ENCODE measurements at regions not wholly inside any gene's neighbourhood (a gene's known extent, or its start where the extent isn't known, plus 50 kb on each side); places are given as distances from the start of the nearest gene placed in this dataset.

DNA sequence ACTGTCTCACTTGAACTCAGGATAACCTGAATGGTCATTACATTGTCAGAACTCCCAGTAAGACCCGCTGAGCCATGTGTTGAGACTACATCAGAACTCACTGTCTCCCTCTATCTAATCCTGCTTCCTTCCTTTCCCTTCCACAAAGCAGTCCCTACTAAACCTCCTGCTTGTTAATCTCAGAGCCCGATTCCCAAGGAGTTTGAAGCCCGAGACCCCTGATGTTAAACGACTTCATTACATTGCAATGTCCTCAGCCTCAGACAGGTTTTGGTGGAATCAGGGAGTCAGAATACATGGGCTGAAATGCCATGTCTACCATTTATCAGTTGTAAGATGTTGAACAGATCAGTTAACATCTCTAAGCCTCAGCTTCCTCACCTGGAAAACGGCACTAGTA, 682.4 kb downstream of the ADGRL2 start:
- no peak overlapping the region for H3K27ac Mint-ChIP-seq
- H3K4me1 Mint-ChIP-seq (ENCODE audit: low read depth) = no peaks in the 10 kb centered on the region
- intact Hi-C loops (cut with micrococcal nuclease) = no loop called here
- no peaks in the 10 kb centered on the region for H3K27me3 Mint-ChIP-seq (ENCODE audit: low read depth)
- DNase-seq (ENCODE audit: low spot score) = no peak
- no peaks in the 10 kb centered on the region for H3K9me3 Mint-ChIP-seq
- H3K36me3 Mint-ChIP-seq (ENCODE audit: low read depth) = no peaks in the 10 kb centered on the region
- no peak overlapping the region for H3K4me3 Mint-ChIP-seq (ENCODE audit: low read depth)

DNA sequence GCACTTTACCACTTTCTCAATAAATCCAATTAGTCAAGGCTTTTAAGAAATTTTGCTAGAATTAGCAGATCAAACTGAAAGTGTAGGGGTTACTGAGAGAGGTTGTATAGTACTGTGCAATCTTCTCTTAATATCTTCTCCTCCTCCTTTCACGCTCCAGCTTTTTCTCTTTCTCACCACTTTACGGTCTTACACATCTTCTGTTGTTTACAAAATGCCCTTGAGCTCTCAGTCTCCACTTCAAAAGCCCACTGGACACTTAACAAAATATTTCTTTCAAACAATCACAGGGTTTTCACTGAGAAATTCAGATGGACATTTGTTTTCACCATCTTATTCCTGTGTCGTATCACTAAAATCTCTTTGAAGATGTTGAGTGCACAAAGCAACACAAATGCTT, 678.2 kb downstream of the ADGRL2 start:
- intact Hi-C loops (cut with micrococcal nuclease) = no loop called here
- H3K9me3 Mint-ChIP-seq = no peaks in the 10 kb centered on the region
- no peaks in the 10 kb centered on the region for H3K36me3 Mint-ChIP-seq (ENCODE audit: low read depth)
- no peak for DNase-seq (ENCODE audit: low spot score)
- H3K4me3 Mint-ChIP-seq (ENCODE audit: low read depth) = no peak overlapping the region
- no peaks in the 10 kb centered on the region for H3K4me1 Mint-ChIP-seq (ENCODE audit: low read depth)
- no peaks in the 10 kb centered on the region for H3K27me3 Mint-ChIP-seq (ENCODE audit: low read depth)
- H3K27ac Mint-ChIP-seq = no peak overlapping the region

DNA sequence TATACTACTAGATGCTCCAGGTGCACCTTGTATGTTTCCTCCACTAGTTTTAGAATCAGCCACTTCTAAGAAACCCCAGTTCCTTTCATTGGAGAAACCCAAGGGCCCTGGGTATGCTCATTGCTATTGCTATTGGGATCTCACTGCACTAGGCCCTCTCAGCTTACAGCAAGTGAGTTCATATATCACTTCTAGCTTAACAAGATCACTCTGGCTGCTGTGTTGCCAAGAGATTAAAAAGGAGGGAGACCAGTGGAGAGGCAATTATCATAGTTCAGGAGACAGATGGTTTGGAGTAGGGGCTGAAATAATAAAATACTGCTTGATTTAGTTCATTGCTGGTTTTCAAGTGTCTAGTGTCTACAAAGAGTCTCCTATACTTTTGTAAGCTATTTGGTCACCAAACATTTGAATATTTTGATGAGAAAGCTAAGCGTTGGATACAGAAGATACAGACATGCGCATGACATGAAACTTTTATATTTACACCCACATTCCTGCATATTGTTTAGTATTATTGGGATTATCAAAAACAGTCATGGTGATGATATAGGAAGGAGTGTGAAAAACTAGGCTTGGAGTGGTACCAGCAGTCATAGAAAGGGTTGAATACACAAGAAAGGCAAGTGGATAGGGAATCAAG, 671.9 kb downstream of the ADGRL2 start:
- H3K4me3 Mint-ChIP-seq (ENCODE audit: low read depth) = no peak overlapping the region
- intact Hi-C loops (cut with micrococcal nuclease) = no loop called here
- H3K27me3 Mint-ChIP-seq (ENCODE audit: low read depth) = no peaks in the 10 kb centered on the region
- no peaks in the 10 kb centered on the region for H3K4me1 Mint-ChIP-seq (ENCODE audit: low read depth)
- no peaks in the 10 kb centered on the region for H3K9me3 Mint-ChIP-seq
- H3K27ac Mint-ChIP-seq = no peak overlapping the region
- DNase-seq (ENCODE audit: low spot score) = no peak
- no peaks in the 10 kb centered on the region for H3K36me3 Mint-ChIP-seq (ENCODE audit: low read depth)

DNA sequence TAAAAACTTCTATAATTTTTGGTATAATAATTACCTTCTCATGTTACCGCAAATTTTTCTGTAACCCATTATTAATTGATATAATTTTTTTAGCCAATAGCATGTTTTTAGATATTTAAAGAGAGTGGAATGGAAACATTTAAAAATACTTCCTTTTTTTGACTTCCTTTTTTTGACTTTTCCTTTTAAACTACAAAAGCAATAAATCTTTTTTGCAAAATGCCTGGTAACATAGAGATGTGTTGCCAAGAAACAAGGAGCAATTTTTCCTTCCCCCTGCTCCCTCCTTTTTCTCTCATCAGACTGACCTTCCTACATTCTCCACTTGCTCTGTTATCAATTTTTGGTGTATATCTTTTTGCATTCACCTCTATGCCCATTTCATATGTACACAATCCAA, 666.2 kb downstream of the ADGRL2 start:
- Mint-ChIP-seq H3K27ac (no peak overlapping the region), H3K27me3 (ENCODE audit: low read depth) (no peaks in the 10 kb centered on the region), H3K4me3 (ENCODE audit: low read depth) (no peak overlapping the region), H3K36me3 (ENCODE audit: low read depth) (no peaks in the 10 kb centered on the region), H3K9me3 (no peaks in the 10 kb centered on the region), H3K4me1 (ENCODE audit: low read depth) (no peaks in the 10 kb centered on the region)
- intact Hi-C loops (cut with micrococcal nuclease) = no loop called here
- no peak for DNase-seq (ENCODE audit: low spot score)

DNA sequence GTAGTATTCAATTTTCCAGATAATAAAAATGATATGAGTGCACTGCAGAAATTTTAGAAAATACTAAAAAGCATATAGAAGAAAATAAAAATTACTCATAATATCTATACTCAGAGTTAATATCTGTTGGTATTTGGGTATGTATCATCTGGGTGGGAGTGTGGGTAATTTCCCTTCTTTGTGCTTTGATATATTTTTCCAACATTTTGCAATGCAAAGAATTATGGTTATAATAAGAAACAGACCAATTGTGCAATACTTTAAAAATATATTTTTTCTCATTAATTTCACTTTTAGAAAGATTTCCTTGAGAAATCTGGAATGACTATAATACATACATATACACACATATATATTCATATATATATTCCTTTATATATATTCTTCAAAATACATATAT, 665.7 kb downstream of the ADGRL2 start:
- no peak for DNase-seq (ENCODE audit: low spot score)
- Mint-ChIP-seq H3K27ac (no peak overlapping the region), H3K4me3 (ENCODE audit: low read depth) (no peak overlapping the region), H3K36me3 (ENCODE audit: low read depth) (no peaks in the 10 kb centered on the region), H3K27me3 (ENCODE audit: low read depth) (no peaks in the 10 kb centered on the region), H3K4me1 (ENCODE audit: low read depth) (no peaks in the 10 kb centered on the region), H3K9me3 (no peaks in the 10 kb centered on the region)
- intact Hi-C loops (cut with micrococcal nuclease) = no loop called here

DNA sequence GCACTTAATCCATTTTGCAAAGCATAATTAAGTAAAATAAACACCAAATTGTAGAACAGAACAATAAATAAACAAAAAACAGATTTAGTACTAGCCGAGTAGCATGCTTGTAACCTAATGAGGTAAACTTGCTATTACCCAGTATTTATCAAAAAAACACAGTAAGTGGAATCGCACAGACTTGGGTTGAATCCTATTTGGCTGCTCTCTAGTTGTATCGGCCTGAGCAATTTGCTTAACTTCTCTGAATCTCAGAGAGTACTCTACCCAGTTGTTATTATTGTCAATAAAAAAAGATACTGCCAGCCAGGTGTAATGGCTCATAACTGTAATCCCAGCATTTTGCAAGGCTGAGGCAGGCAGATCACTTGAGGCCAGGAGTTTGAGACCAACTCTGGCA, 664.3 kb downstream of the ADGRL2 start:
- no peaks in the 10 kb centered on the region for H3K9me3 Mint-ChIP-seq
- intact Hi-C loops (cut with micrococcal nuclease) = no loop called here

DNA sequence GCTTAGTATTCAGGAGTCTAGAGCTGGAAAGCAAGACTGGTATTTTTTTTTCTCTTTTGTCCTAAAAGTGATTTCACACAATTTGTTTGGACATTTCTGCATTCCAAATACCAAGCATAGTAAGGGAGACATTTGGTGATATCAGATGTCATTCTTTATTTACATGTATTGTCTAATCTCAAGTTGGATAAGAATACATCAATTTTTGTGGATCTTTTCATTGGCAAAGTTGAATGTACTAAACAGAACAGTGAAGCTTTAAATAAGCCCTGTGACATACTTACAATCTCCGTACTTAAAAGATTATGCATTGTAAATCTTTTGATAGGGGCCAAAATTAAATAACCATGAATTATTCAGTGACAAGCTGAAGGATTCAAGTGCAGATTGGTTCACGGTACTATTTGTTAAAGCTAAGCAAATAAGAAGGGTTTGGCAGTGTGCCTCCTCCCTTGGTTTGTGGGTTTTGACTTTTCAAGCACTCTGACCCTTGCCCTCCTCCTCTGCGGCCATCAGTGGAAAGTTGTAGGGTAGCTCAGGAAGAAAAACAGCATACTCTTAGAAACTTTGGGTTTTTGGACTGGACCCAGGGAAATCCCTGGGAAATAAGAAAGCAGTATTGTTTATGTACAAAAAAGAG, 663.7 kb downstream of the ADGRL2 start:
- Mint-ChIP-seq H3K4me1 (ENCODE audit: low read depth) (no peaks in the 10 kb centered on the region), H3K27ac (no peak overlapping the region), H3K4me3 (ENCODE audit: low read depth) (no peak overlapping the region), H3K9me3 (no peaks in the 10 kb centered on the region), H3K27me3 (ENCODE audit: low read depth) (no peaks in the 10 kb centered on the region), H3K36me3 (ENCODE audit: low read depth) (no peaks in the 10 kb centered on the region)
- intact Hi-C loops (cut with micrococcal nuclease) = no loop called here
- no peak for DNase-seq (ENCODE audit: low spot score)

More for the DNA sequence above, 664.3 kb downstream of the ADGRL2 start:
- Mint-ChIP-seq H3K4me1 (ENCODE audit: low read depth) (no peaks in the 10 kb centered on the region), H3K4me3 (ENCODE audit: low read depth) (no peak overlapping the region), H3K27ac (no peak overlapping the region), H3K36me3 (ENCODE audit: low read depth) (no peaks in the 10 kb centered on the region), H3K27me3 (ENCODE audit: low read depth) (no peaks in the 10 kb centered on the region)
- DNase-seq (ENCODE audit: low spot score) = no peak

DNA sequence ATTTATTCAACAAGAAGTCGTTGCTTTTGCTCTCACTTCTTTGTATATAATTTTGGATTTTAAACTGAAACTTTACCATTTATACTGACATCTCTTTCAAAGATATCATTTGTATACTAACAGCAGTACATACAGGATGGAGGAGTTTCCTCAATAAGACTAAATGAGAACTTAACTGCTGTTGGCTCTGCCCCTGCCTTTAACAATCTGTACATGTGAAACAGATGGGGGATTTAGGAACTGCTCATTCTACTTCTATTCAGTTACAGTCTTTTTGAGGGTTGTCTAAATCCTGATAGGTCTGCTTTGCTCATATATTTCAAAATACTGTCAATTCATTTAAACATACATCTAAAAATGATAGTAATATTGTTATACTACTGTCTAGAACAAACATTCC, 663.2 kb downstream of the ADGRL2 start:
- Mint-ChIP-seq H3K4me1 (ENCODE audit: low read depth) (no peaks in the 10 kb centered on the region), H3K27ac (no peak overlapping the region), H3K9me3 (no peaks in the 10 kb centered on the region), H3K4me3 (ENCODE audit: low read depth) (no peak overlapping the region), H3K27me3 (ENCODE audit: low read depth) (no peaks in the 10 kb centered on the region), H3K36me3 (ENCODE audit: low read depth) (no peaks in the 10 kb centered on the region)
- intact Hi-C loops (cut with micrococcal nuclease) = no loop called here
- no peak for DNase-seq (ENCODE audit: low spot score)

DNA sequence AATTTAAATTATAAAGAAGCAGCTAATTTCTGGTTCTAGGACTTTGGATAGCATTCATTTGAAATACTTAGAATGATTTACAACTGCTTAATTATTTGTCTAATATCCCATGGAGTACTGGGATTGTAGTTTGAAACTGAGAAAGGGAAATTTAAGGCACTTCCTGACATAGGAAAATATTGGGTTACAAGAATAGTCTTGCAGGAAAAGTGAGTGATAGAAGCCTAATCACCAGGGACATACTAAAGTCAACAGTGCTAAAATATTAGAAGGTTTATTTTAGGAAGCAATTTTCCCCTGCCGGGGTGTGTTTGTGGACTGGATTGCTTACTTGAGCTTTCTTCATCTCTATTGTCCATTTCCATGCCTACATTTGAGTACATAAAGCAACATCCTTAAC, 661.6 kb downstream of the ADGRL2 start:
- no peak overlapping the region for H3K4me3 Mint-ChIP-seq (ENCODE audit: low read depth)

DNA sequence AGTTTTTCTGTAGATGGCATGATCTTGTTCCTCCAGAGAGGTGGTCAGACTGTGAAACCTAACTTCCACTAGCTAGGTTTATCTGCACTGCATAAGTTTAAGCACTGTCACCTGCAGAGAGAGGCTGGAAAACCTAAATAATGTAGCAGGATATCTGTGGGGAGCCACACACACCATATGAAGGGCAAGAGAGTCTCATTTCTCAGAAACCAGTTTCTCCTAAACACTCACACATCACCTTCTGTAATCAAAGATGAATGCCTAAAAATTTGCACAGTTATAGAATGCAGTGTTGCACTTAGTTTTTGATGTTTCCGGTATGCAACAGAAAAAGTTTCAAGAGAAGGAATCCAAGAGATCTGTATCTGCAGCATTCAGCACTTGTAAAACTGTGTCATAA, 654.6 kb downstream of the ADGRL2 start:
- H3K27ac Mint-ChIP-seq = peak overlapping the region; percentile 67
- H3K4me1 Mint-ChIP-seq (ENCODE audit: low read depth) = peaks cover 7% of the 10 kb centered on the region
- H3K4me3 Mint-ChIP-seq (ENCODE audit: low read depth) = no peak overlapping the region
- peaks cover 13% of the 10 kb centered on the region for H3K9me3 Mint-ChIP-seq
- no peaks in the 10 kb centered on the region for H3K27me3 Mint-ChIP-seq (ENCODE audit: low read depth)
- no peaks in the 10 kb centered on the region for H3K36me3 Mint-ChIP-seq (ENCODE audit: low read depth)
- DNase-seq (ENCODE audit: low spot score) = no peak
- intact Hi-C loops (cut with micrococcal nuclease) = loop anchor here (10.0 kb wide), 1 partner anchor 59 kb away; no protein-coding TSS in a partner anchor

More for the DNA sequence above, 661.6 kb downstream of the ADGRL2 start:
- H3K9me3 Mint-ChIP-seq = no peaks in the 10 kb centered on the region
- no peak for DNase-seq (ENCODE audit: low spot score)
- no peaks in the 10 kb centered on the region for H3K36me3 Mint-ChIP-seq (ENCODE audit: low read depth)
- H3K4me1 Mint-ChIP-seq (ENCODE audit: low read depth) = no peaks in the 10 kb centered on the region
- no peak overlapping the region for H3K27ac Mint-ChIP-seq
- H3K27me3 Mint-ChIP-seq (ENCODE audit: low read depth) = no peaks in the 10 kb centered on the region
- intact Hi-C loops (cut with micrococcal nuclease) = no loop called here

DNA sequence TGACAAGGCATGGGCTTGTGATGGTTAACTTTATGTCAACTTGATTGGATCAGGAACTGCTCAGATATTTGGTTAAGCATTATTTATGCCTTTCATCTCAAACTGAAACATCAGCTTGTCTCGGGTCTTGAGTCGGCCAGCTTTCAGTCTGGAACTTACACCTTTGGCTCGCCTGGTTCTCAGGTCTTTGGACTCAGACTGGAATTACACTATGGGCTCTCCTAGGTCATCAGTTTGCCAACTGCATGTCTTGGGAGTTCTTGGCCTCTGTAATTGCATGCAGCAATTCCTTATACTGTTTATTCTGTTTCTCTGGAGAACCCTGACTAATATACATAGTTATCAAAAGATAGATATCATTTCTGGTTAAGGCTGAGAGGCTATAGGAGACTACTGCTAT, 653.7 kb downstream of the ADGRL2 start:
- Mint-ChIP-seq H3K4me1 (ENCODE audit: low read depth) (peaks cover 7% of the 10 kb centered on the region), H3K27ac (no peak overlapping the region), H3K36me3 (ENCODE audit: low read depth) (no peaks in the 10 kb centered on the region), H3K4me3 (ENCODE audit: low read depth) (no peak overlapping the region), H3K9me3 (peaks cover 13% of the 10 kb centered on the region), H3K27me3 (ENCODE audit: low read depth) (no peaks in the 10 kb centered on the region)
- DNase-seq (ENCODE audit: low spot score) = no peak
- intact Hi-C loops (cut with micrococcal nuclease) = loop anchor here (10.0 kb wide), 1 partner anchor 60 kb away; no protein-coding TSS in a partner anchor

DNA sequence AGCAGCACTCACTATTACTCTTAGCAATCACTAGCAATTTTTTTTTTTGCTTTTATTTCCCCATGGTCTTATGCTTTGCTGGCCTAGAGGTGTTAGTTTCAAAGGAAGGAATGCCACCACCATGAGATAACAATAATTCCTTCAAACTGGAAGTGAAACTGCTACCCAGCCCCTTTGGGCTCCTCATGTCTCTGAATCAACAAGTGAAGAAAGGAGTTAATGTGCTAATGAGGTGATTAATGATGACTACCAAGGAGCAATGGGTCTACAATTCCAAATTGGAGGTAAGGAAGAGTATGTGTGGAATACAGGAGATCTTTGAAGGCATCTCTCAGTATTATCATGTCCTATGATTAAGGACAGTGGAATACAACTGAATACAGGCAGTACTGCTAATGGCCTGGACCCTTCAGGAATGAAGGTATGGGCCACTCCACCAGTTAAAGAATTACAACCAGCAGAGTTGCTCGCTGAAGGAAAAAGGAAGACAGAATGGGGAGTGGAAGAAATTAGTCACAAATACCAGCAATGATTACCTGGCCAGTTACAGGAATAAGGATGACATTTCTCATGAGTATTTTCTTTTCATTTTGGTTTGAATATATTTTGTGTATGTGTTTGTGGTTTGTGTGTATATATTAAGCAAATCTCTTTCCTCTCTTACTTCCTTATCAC, 652.9 kb downstream of the ADGRL2 start:
- Mint-ChIP-seq H3K36me3 (ENCODE audit: low read depth) (no peaks in the 10 kb centered on the region), H3K9me3 (peaks cover 13% of the 10 kb centered on the region), H3K4me1 (ENCODE audit: low read depth) (peaks cover 7% of the 10 kb centered on the region), H3K4me3 (ENCODE audit: low read depth) (no peak overlapping the region), H3K27ac (no peak overlapping the region), H3K27me3 (ENCODE audit: low read depth) (no peaks in the 10 kb centered on the region)
- no peak for DNase-seq (ENCODE audit: low spot score)
- intact Hi-C loops (cut with micrococcal nuclease) = loop anchor here (10.0 kb wide), 1 partner anchor 61 kb away; no protein-coding TSS in a partner anchor

DNA sequence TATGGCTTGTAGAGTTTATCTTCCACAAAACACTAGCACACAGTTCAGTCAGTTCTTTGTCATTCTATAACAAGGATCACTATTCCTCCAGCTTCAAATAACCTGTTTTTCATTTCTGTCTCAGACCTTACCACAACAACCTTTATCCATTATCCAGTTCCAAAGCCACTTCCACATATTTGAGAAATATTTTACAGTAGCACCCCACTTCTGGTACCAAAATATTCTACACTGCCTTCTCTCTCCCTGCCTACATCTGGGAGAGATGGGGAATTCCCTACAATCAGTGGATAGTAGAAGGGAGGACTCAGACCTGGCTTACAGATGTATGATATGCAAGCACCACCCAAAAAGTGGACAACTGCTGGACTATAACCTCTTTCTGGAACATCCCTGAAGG, 651.4 kb downstream of the ADGRL2 start:
- Mint-ChIP-seq H3K36me3 (ENCODE audit: low read depth) (no peaks in the 10 kb centered on the region), H3K27me3 (ENCODE audit: low read depth) (no peaks in the 10 kb centered on the region), H3K9me3 (peaks cover 13% of the 10 kb centered on the region), H3K4me3 (ENCODE audit: low read depth) (no peak overlapping the region), H3K27ac (no peak overlapping the region), H3K4me1 (ENCODE audit: low read depth) (peaks cover 11% of the 10 kb centered on the region)
- intact Hi-C loops (cut with micrococcal nuclease) = loop anchor here (10.0 kb wide), 1 partner anchor 63 kb away; no protein-coding TSS in a partner anchor
- DNase-seq (ENCODE audit: low spot score) = no peak

All from activated T-helper 2 cell treated with anti-CD3 and anti-CD28 coated beads, Interferon-gamma antibody, Interleukin-2, Interleukin-4, amounts not matched to agents 10 μg/mL and 5 μg/mL and 100 μg/mL, durations not matched to agents 14 hours and 24 hours and 36 hours (primary cell).